ENCODE measurements at regions not wholly inside any gene's neighbourhood (a gene's known extent, or its start where the extent isn't known, plus 50 kb on each side); places are given as distances from the start of the nearest gene placed in this dataset.
"Not testable (repeated sequence)": the region's sequence is repeated elsewhere in the genome, so short reads cannot be mapped to it uniquely, and the experiment has no call there.

DNA sequence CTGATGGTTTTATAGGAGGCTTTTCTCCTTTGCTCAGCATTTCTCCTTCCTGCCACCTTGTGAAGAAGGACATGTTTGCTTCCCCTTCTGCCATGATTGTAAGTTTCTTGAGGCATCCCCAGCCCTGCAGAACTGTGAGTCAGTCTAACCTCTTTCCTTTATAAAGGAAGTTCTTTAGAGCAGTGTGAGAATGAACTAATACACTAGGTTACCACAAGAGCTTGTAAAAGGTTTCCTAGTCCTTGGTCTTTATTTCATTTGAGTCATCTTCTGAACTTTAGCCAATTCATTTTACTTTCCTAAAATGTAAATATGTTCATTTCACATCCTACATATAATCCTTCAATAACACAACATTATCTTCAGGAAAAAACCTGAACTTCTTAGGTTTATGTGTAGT is 365.3 kb downstream of the HHIPL2 start:
- Histone ChIP-seq H3K9ac (ENCODE audit: low read length) (no peak overlapping the region), H3K27me3 (ENCODE audit: low read length) (0 out of 2 replicates have a peak, but pooled peaks cover 2% of the 10 kb centered on the region), H2AFZ (ENCODE audit: low read length) (no peak overlapping the region), H3K36me3 (ENCODE audit: low read depth, low read length) (no peaks in the 10 kb centered on the region), H3K27ac (ENCODE audit: low read length) (peak overlapping the region; percentile 66), H3K9me3 (ENCODE audit: low read length) (peaks cover 10% of the 10 kb centered on the region; the same call in 1 of the 2 replicates), H3F3A (ENCODE audit: low read length, unreplicated experiment) (no peaks in the 10 kb centered on the region), H3K9me2 (replicated peaks; ENCODE audit: low read length) (no peaks in the 10 kb centered on the region), H3K4me1 (ENCODE audit: insufficient read depth, low read length) (peaks cover 21% of the 10 kb centered on the region), H3K4me2 (ENCODE audit: low read length) (peak overlapping the region; percentile 5; the same call in 1 of the 2 replicates), H3K4me3 (ENCODE audit: low read length) (no peak overlapping the region), H3K79me2 (ENCODE audit: low read length) (no peaks in the 10 kb centered on the region), H4K20me1 (ENCODE audit: low read length) (no peaks in the 10 kb centered on the region)
- peak; percentile 97 for DNase-seq
- intact Hi-C loops (cut with micrococcal nuclease), result no loop called here
- TF ChIP-seq EZH2phosphoT487 (IDR thresholded peaks at IDR 0.05; ENCODE audit: borderline replicate concordance, low read length) (no peak), EZH2 (IDR thresholded peaks at IDR 0.05; ENCODE audit: low read length, unreplicated experiment) (no peak)
- TF ChIP-seq, protein P1, sequence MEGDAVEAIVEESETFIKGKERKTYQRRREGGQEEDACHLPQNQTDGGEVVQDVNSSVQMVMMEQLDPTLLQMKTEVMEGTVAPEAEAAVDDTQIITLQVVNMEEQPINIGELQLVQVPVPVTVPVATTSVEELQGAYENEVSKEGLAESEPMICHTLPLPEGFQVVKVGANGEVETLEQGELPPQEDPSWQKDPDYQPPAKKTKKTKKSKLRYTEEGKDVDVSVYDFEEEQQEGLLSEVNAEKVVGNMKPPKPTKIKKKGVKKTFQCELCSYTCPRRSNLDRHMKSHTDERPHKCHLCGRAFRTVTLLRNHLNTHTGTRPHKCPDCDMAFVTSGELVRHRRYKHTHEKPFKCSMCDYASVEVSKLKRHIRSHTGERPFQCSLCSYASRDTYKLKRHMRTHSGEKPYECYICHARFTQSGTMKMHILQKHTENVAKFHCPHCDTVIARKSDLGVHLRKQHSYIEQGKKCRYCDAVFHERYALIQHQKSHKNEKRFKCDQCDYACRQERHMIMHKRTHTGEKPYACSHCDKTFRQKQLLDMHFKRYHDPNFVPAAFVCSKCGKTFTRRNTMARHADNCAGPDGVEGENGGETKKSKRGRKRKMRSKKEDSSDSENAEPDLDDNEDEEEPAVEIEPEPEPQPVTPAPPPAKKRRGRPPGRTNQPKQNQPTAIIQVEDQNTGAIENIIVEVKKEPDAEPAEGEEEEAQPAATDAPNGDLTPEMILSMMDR (conservative IDR thresholded peaks at IDR 0.05; ENCODE audit: low read depth, low read length), result no peak
- CTCF ChIA-PET, result interaction anchor here (0.5 kb wide), 1 partner anchor 474 kb away, joined by 5 read pairs; no protein-coding TSS in a partner anchor
- ATAC-seq, result peak; percentile 99
- POLR2A ChIA-PET (ENCODE audit: unreplicated experiment), result no interaction called here
- no TSS peak for BruUV-seq (replicated peaks)

DNA sequence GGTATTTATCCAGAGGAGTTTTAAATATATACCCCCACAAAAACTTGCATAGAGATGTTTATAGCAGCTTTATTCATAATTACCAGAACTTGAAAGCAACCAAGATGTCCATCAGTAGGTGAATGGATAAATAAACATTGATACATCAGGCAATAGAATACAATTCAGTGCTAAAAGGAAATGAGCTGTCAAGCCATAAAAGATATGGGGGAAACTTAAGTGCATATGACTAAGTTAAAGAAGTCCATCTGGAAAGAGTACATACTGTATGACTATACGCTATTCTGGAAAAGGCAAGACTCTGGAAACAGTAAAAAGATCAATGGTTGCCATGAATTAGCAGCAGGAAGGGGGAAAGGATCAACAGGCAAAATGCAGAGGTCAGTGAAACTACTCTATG is 366.7 kb downstream of the HHIPL2 start:
- H2AFZ ChIP-seq (ENCODE audit: low read length), result no peak overlapping the region
- no peaks in the 10 kb centered on the region for H3K36me3 ChIP-seq (ENCODE audit: low read depth, low read length)
- ATAC-seq (peak; percentile 42), DNase-seq (peak; percentile 72)
- H4K20me1 ChIP-seq (ENCODE audit: low read length), result no peaks in the 10 kb centered on the region
- H3K9ac ChIP-seq (ENCODE audit: low read length), result no peak overlapping the region; the same call in 1 of the 2 replicates
- no peak overlapping the region for H3K4me2 ChIP-seq (ENCODE audit: low read length)
- CTCF ChIA-PET, result interaction anchor here (1.0 kb wide), 1 partner anchor 14 kb away, joined by 3 read pairs; no protein-coding TSS in a partner anchor
- intact Hi-C loops (cut with micrococcal nuclease), result no loop called here
- H3K27ac ChIP-seq (ENCODE audit: low read length), result peak overlapping the region; percentile 64
- no peaks in the 10 kb centered on the region for H3F3A ChIP-seq (ENCODE audit: low read length, unreplicated experiment)
- BruUV-seq (replicated peaks), result no TSS peak
- peaks cover 10% of the 10 kb centered on the region; the same call in 1 of the 2 replicates for H3K9me3 ChIP-seq (ENCODE audit: low read length)
- no peaks in the 10 kb centered on the region for H3K79me2 ChIP-seq (ENCODE audit: low read length)
- TF ChIP-seq, protein P1 (conservative IDR thresholded peaks at IDR 0.05; ENCODE audit: low read depth, low read length), result no peak; the same call in 1 of the 2 replicates
- TF ChIP-seq EZH2phosphoT487 (IDR thresholded peaks at IDR 0.05; ENCODE audit: borderline replicate concordance, low read length) (no peak), EZH2 (IDR thresholded peaks at IDR 0.05; ENCODE audit: low read length, unreplicated experiment) (no peak)
- H3K27me3 ChIP-seq (ENCODE audit: low read length), result no peaks in the 10 kb centered on the region
- H3K9me2 ChIP-seq (replicated peaks; ENCODE audit: low read length), result no peaks in the 10 kb centered on the region
- H3K4me1 ChIP-seq (ENCODE audit: insufficient read depth, low read length), result peaks cover 21% of the 10 kb centered on the region
- POLR2A ChIA-PET (ENCODE audit: unreplicated experiment), result no interaction called here
- no peak overlapping the region for H3K4me3 ChIP-seq (ENCODE audit: low read length)

DNA sequence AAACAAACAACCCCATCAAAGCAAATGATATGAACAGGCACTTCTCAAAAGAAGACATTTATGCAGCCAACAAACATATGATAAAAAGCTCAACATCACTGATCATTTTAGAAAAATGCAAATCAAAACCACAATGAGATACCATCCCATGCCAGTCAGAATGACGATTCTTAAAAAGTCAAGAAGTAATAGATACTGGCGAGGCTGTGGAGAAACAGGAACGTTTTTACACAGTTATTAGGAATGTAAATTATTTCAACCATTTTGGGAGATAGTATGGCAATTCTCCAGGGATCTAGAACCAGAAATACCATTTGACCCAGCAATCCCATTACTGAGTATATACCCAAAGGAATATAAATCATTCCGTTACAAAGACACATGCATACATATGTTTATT is 370.4 kb downstream of the HHIPL2 start:
- H3F3A ChIP-seq (ENCODE audit: low read length, unreplicated experiment); H3K4me3 ChIP-seq (ENCODE audit: low read length); H4K20me1 ChIP-seq (ENCODE audit: low read length); H3K4me2 ChIP-seq (ENCODE audit: low read length); POLR2A ChIA-PET (ENCODE audit: unreplicated experiment); intact Hi-C loops (cut with micrococcal nuclease); H3K9ac ChIP-seq (ENCODE audit: low read length); H3K9me2 ChIP-seq (replicated peaks; ENCODE audit: low read length); H3K36me3 ChIP-seq (ENCODE audit: low read depth, low read length); H3K27me3 ChIP-seq (ENCODE audit: low read length); ATAC-seq; H3K79me2 ChIP-seq (ENCODE audit: low read length); CTCF ChIA-PET; BruUV-seq (replicated peaks); H2AFZ ChIP-seq (ENCODE audit: low read length); H3K27ac ChIP-seq (ENCODE audit: low read length): not testable (repeated sequence)
- Histone ChIP-seq H3K9me3 (ENCODE audit: low read length) (peaks cover 15% of the 10 kb centered on the region; the same call in 1 of the 2 replicates), H3K4me1 (ENCODE audit: insufficient read depth, low read length) (peaks cover 15% of the 10 kb centered on the region)
- DNase-seq, result peak; percentile 63

All from PC-3 (cell line).